ENCODE measurements at regions not wholly inside any gene's neighbourhood (a gene's known extent, or its start where the extent isn't known, plus 50 kb on each side); places are given as distances from the start of the nearest gene placed in this dataset.

- H3K27ac ChIP-seq, result no peak overlapping the region
- POLR2A ChIA-PET (ENCODE audit: low non-redundant PET), result no interaction called here
- TF ChIP-seq, protein P1, sequence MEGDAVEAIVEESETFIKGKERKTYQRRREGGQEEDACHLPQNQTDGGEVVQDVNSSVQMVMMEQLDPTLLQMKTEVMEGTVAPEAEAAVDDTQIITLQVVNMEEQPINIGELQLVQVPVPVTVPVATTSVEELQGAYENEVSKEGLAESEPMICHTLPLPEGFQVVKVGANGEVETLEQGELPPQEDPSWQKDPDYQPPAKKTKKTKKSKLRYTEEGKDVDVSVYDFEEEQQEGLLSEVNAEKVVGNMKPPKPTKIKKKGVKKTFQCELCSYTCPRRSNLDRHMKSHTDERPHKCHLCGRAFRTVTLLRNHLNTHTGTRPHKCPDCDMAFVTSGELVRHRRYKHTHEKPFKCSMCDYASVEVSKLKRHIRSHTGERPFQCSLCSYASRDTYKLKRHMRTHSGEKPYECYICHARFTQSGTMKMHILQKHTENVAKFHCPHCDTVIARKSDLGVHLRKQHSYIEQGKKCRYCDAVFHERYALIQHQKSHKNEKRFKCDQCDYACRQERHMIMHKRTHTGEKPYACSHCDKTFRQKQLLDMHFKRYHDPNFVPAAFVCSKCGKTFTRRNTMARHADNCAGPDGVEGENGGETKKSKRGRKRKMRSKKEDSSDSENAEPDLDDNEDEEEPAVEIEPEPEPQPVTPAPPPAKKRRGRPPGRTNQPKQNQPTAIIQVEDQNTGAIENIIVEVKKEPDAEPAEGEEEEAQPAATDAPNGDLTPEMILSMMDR (conservative IDR thresholded peaks at IDR 0.05; ENCODE audit: low read depth), result no peak
- CTCF ChIA-PET, result no interaction called here
- DNase-seq (ENCODE audit: low spot score), result no peak
Measured at GRCh38 chr3:31050296-31050695, 155.8 kb upstream of the GADL1 start.

DNA sequence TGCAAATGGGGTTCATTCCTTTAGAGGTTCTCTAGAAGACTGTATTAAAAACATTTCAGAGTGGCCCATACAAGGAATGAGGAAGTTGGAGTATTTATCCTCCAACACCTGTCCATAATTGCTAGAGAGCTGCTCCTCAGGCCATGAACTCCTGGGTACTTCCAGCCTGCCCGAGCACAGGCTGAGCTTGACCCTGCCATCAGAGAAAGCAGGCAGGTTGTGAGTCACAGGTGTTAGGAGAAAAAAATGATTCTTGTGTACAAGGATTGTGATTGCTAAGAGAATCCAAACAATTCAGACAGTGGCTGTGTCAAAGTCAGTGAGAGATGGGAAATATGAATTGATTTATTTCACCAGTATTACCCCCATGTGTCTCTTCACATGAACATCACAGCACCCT, 156.8 kb upstream of the GADL1 start:
- ChIA-PET POLR2A (ENCODE audit: low non-redundant PET) (no interaction called here), CTCF (no interaction called here)
- TF ChIP-seq, protein P1 (conservative IDR thresholded peaks at IDR 0.05; ENCODE audit: low read depth), result no peak
- no peak overlapping the region for H3K27ac ChIP-seq
- DNase-seq (ENCODE audit: low spot score), result no peak

- DNase-seq (ENCODE audit: low spot score), result no peak
- no peak overlapping the region for H3K27ac ChIP-seq
- TF ChIP-seq, protein P1 (conservative IDR thresholded peaks at IDR 0.05; ENCODE audit: low read depth), result no peak
- ChIA-PET CTCF (interaction anchor here (0.7 kb wide), 1 partner anchor 963 kb away, joined by 8 read pairs; no protein-coding TSS in a partner anchor), POLR2A (ENCODE audit: low non-redundant PET) (no interaction called here)
Measured at GRCh38 chr3:31053299-31053698, 158.8 kb upstream of the GADL1 start.

DNA sequence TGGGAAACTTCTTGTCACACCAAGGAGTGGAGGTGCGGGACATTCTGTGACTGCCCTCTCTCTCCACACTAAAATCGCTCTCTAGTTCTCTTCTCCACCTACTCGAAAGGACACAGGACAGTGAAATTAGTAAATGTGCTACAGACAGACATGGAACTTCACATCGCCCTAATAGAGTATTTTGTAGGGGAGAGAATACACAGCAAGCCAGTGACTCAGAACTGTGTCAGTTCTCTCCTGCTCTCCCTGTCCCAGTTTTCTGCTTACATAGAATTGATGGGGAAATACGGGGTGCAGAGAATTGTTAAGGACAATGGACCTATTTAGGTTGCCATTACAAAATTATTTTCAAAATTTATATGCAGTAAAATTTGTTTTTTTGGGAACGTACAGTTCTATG, 159.6 kb upstream of the GADL1 start:
- DNase-seq (ENCODE audit: low spot score), result no peak
- ChIA-PET POLR2A (ENCODE audit: low non-redundant PET) (no interaction called here), CTCF (no interaction called here)
- TF ChIP-seq, protein P1 (conservative IDR thresholded peaks at IDR 0.05; ENCODE audit: low read depth), result no peak
- H3K27ac ChIP-seq, result no peak overlapping the region

- TF ChIP-seq, protein P1 (conservative IDR thresholded peaks at IDR 0.05; ENCODE audit: low read depth), result no peak
- POLR2A ChIA-PET (ENCODE audit: low non-redundant PET), result no interaction called here
Measured at GRCh38 chr3:31055757-31056156, 161.3 kb upstream of the GADL1 start.

DNA sequence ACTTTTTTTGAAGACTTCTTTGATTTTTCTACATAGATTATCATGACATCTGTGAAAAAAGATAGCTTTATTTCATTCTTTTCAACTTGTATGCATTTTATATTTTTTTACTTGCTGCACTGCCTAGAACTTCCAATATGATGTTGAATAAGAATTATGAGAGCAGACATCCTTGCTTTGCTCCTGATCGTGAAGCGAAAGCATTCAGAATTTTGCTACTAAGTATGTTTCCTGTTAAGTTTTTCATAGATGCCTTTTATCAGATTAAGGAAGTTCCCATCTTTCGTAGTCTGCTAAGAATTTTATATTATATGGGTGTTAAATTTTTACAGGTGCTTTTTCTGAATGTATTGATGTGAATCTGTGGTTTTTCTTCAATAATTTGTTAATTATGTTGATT, 163.4 kb upstream of the GADL1 start:
- TF ChIP-seq, protein P1 (conservative IDR thresholded peaks at IDR 0.05; ENCODE audit: low read depth), result no peak
- ChIA-PET POLR2A (ENCODE audit: low non-redundant PET) (no interaction called here), CTCF (no interaction called here)
- no peak overlapping the region for H3K27ac ChIP-seq
- no peak for DNase-seq (ENCODE audit: low spot score)

More at GRCh38 chr3:31055757-31056156, 161.3 kb upstream of the GADL1 start:
- H3K27ac ChIP-seq, result no peak overlapping the region
- DNase-seq (ENCODE audit: low spot score), result no peak
- CTCF ChIA-PET, result no interaction called here

GRCh38 chr3:31064021-31064420, 169.6 kb upstream of the GADL1 start:
- POLR2A ChIA-PET (ENCODE audit: low non-redundant PET), result no interaction called here
- no peak overlapping the region for H3K27ac ChIP-seq
- TF ChIP-seq, protein P1 (conservative IDR thresholded peaks at IDR 0.05; ENCODE audit: low read depth), result no peak
- CTCF ChIA-PET, result no interaction called here
- DNase-seq (ENCODE audit: low spot score), result no peak
